ENCODE measurements at regions not wholly inside any gene's neighbourhood (a gene's known extent, or its start where the extent isn't known, plus 50 kb on each side); places are given as distances from the start of the nearest gene placed in this dataset.

DNA sequence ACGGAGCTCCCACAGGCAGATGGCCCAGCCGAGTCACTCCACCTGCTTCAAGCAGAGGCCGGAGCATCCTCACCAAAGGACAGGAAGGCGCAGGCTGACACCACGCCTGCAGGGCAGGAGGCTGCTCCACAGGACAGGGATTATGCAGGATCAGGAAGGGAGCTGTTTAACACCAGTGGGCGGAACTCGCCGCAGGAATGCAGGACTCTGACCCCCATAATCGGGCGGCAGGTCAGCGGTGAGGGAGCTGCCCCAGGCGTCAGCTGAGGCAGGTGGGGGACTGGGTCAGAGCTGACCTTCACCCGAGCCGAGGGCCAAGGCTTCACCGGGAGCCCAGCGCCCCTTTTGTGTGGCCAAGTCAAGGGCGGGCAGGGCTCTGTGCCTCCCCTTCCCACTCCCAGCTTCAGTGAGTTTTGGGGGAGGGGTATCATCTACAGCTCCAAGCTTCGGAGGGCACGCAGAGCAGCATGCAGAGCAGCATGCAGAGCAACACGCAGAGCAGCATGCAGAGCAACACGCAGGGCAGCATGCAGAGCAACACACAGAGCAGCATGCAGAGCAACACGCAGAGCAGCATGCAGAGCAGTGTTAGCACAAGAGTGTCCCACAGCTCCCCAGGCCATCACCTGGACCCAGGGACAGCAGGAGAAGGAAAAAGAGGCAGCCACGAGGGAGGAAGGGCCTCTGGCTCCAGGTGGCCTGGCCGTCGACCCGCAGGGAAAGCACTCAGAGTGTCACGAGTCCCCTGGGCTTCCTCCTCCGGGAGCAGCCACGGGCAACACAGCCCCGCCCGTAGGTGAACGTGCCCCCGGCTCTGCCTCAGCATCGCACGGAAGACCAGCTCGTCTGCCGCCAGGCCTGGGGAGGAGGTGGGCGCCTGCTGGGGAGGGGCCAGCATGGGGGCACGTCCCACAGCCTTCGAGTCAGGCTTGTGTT is 151.7 kb upstream of the PPP2R2D start (continued):
- TF ChIP-seq PPARG (CRISPR knock-in tag; conservative IDR thresholded peaks at IDR 0.05) (no peak), MTA1 (CRISPR knock-in tag; IDR thresholded peaks at IDR 0.05; ENCODE audit: borderline replicate concordance) (peak; percentile 64; the same call in 1 of the 2 replicates), ZNF331 (CRISPR knock-in tag; IDR thresholded peaks at IDR 0.05) (no peak), FOXC1 (CRISPR knock-in tag; IDR thresholded peaks at IDR 0.05; ENCODE audit: borderline replicate concordance) (no peak), ZNF569 (CRISPR knock-in tag; IDR thresholded peaks at IDR 0.05; ENCODE audit: borderline replicate concordance) (no peak), HNRNPLL (IDR thresholded peaks at IDR 0.05; ENCODE audit: low read depth, low read length, poor library complexity, severe bottlenecking) (no peak), IRX3 (CRISPR knock-in tag; IDR thresholded peaks at IDR 0.05; ENCODE audit: borderline replicate concordance, low read depth) (0 out of 2 replicates have a peak, but pooled peaks have one; percentile 20), YY1 (IDR thresholded peaks at IDR 0.05; ENCODE audit: insufficient read depth, insufficient replicate concordance, low read depth, low read length) (no peak), MLLT10 (CRISPR knock-in tag; IDR thresholded peaks at IDR 0.05) (no peak), HIVEP1 (CRISPR knock-in tag; IDR thresholded peaks at IDR 0.05) (0 out of 2 replicates have a peak, but pooled peaks have one; percentile 35), NFYC (CRISPR knock-in tag; IDR thresholded peaks at IDR 0.05) (no peak)
- TF ChIP-seq, protein P1, sequence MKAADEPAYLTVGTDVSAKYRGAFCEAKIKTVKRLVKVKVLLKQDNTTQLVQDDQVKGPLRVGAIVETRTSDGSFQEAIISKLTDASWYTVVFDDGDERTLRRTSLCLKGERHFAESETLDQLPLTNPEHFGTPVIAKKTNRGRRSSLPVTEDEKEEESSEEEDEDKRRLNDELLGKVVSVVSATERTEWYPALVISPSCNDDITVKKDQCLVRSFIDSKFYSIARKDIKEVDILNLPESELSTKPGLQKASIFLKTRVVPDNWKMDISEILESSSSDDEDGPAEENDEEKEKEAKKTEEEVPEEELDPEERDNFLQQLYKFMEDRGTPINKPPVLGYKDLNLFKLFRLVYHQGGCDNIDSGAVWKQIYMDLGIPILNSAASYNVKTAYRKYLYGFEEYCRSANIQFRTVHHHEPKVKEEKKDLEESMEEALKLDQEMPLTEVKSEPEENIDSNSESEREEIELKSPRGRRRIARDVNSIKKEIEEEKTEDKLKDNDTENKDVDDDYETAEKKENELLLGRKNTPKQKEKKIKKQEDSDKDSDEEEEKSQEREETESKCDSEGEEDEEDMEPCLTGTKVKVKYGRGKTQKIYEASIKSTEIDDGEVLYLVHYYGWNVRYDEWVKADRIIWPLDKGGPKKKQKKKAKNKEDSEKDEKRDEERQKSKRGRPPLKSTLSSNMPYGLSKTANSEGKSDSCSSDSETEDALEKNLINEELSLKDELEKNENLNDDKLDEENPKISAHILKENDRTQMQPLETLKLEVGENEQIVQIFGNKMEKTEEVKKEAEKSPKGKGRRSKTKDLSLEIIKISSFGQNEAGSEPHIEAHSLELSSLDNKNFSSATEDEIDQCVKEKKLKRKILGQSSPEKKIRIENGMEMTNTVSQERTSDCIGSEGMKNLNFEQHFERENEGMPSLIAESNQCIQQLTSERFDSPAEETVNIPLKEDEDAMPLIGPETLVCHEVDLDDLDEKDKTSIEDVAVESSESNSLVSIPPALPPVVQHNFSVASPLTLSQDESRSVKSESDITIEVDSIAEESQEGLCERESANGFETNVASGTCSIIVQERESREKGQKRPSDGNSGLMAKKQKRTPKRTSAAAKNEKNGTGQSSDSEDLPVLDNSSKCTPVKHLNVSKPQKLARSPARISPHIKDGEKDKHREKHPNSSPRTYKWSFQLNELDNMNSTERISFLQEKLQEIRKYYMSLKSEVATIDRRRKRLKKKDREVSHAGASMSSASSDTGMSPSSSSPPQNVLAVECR (CRISPR knock-in tag; IDR thresholded peaks at IDR 0.05; ENCODE audit: borderline replicate concordance): peak; percentile 13; the same call in 1 of the 2 replicates
- TF ChIP-seq, protein P2, sequence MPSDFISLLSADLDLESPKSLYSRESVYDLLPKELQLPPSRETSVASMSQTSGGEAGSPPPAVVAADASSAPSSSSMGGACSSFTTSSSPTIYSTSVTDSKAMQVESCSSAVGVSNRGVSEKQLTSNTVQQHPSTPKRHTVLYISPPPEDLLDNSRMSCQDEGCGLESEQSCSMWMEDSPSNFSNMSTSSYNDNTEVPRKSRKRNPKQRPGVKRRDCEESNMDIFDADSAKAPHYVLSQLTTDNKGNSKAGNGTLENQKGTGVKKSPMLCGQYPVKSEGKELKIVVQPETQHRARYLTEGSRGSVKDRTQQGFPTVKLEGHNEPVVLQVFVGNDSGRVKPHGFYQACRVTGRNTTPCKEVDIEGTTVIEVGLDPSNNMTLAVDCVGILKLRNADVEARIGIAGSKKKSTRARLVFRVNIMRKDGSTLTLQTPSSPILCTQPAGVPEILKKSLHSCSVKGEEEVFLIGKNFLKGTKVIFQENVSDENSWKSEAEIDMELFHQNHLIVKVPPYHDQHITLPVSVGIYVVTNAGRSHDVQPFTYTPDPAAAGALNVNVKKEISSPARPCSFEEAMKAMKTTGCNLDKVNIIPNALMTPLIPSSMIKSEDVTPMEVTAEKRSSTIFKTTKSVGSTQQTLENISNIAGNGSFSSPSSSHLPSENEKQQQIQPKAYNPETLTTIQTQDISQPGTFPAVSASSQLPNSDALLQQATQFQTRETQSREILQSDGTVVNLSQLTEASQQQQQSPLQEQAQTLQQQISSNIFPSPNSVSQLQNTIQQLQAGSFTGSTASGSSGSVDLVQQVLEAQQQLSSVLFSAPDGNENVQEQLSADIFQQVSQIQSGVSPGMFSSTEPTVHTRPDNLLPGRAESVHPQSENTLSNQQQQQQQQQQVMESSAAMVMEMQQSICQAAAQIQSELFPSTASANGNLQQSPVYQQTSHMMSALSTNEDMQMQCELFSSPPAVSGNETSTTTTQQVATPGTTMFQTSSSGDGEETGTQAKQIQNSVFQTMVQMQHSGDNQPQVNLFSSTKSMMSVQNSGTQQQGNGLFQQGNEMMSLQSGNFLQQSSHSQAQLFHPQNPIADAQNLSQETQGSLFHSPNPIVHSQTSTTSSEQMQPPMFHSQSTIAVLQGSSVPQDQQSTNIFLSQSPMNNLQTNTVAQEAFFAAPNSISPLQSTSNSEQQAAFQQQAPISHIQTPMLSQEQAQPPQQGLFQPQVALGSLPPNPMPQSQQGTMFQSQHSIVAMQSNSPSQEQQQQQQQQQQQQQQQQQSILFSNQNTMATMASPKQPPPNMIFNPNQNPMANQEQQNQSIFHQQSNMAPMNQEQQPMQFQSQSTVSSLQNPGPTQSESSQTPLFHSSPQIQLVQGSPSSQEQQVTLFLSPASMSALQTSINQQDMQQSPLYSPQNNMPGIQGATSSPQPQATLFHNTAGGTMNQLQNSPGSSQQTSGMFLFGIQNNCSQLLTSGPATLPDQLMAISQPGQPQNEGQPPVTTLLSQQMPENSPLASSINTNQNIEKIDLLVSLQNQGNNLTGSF (CRISPR knock-in tag; IDR thresholded peaks at IDR 0.05): 0 out of 2 replicates have a peak, but pooled peaks have one; percentile 42
- TF ChIP-seq, protein P3, sequence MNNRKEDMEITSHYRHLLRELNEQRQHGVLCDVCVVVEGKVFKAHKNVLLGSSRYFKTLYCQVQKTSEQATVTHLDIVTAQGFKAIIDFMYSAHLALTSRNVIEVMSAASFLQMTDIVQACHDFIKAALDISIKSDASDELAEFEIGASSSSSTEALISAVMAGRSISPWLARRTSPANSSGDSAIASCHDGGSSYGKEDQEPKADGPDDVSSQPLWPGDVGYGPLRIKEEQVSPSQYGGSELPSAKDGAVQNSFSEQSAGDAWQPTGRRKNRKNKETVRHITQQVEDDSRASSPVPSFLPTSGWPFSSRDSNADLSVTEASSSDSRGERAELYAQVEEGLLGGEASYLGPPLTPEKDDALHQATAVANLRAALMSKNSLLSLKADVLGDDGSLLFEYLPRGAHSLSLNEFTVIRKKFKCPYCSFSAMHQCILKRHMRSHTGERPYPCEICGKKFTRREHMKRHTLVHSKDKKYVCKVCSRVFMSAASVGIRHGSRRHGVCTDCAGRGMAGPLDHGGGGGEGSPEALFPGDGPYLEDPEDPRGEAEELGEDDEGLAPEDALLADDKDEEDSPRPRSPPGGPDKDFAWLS (CRISPR knock-in tag; IDR thresholded peaks at IDR 0.05; ENCODE audit: borderline replicate concordance): no peak
